SK-N-SH (cell line): ENCODE measurements at regions not wholly inside any gene's neighbourhood (a gene's known extent, or its start where the extent isn't known, plus 50 kb on each side); places are given as distances from the start of the nearest gene placed in this dataset.

Experiments
- EZH2phosphoT487 ChIP-seq: fragments of 200-600 bp; sonication (generic); IDR thresholded peaks from 2 replicates; pipeline ENCODE4 v1.6.1; 2017; ENCODE audit warnings: low read depth, mixed run types, mild to moderate bottlenecking, antibody characterized with exemption, moderate library complexity, borderline replicate concordance
- RAD21 ChIP-seq: IDR thresholded peaks from 2 replicates; pipeline ENCODE4 v1.6.1; 2012; ENCODE audit warnings: mild to moderate bottlenecking, low read length

DNA sequence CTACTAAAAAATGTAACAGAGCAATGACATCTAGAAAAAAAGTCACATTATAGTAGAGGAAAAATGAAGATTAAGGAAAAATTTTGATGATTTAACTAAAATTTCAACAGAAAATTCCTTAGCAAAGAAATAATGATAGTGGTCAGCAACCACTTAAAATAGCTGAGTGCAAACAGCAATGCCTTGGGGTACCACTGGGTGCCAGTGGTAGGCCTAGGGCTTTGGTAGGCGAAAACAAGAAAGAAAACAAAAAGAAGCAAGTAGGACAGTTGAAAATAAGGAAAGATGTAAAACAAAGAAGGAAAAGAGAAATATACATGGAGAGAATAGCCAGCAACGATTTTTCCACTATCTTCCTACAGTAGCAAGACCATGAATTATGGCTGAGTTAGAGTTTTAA lies 313.5 kb upstream of the IRS4 start:
- TF ChIP-seq RAD21 (no peak), EZH2phosphoT487 (no peak)
